Caco-2 (cell line): ENCODE measurements at regions not wholly inside any gene's neighbourhood (a gene's known extent, or its start where the extent isn't known, plus 50 kb on each side); places are given as distances from the start of the nearest gene placed in this dataset.

ENCODE experiments used
- BruUV-seq: library from RNA; stranded (reverse); fragments of 400-500 nt; replicated peaks from 2 replicates; lab custom pipeline; 2021; lab: Mats Ljungman, UMichigan
- CTCF ChIA-PET: fragments of 300-600 bp; sonication (Branson Sonifier 250); formaldehyde crosslinking; loops from one replicate; lab custom pipeline; 2022; ENCODE audit warnings: antibody characterized with exemption; lab: Charles Lee
- POLR2A ChIA-PET: fragments of 300-600 bp; sonication (Branson Sonifier 250); formaldehyde crosslinking; loops from one replicate; lab custom pipeline; 2022; ENCODE audit warnings: antibody characterized with exemption; lab: Charles Lee
- DNase-seq, 2 experiments: peaks; one replicate each; pipeline versions ENCODE4 v3.0.0 to v3.0.0-alpha.2; 2020 to 2022
- H3K27me3 ChIP-seq: replicated peaks from 2 replicates; pipeline ENCODE4 v1.6.0; 2011; ENCODE audit warnings: low read length; ENCODE audit not compliant: control insufficient read depth, insufficient read depth
- H3K36me3 ChIP-seq: 2 replicates; pipeline ENCODE4 v1.5.1; 2011; ENCODE audit warnings: low read length; ENCODE audit not compliant: control insufficient read depth, insufficient read depth
- H3K4me1 ChIP-seq: fragments of 250-450 bp; sonication (Bioruptor Pico); 2 replicates; pipeline ENCODE4 v1.5.1; 2020; ENCODE audit warnings: mild to moderate bottlenecking
- H3K4me3 ChIP-seq: 2 replicates; pipeline ENCODE4 v1.5.1; 2011; ENCODE audit warnings: low read depth, mild to moderate bottlenecking, control low read depth, low read length
- H3K9me3 ChIP-seq: fragments of 250-450 bp; sonication (Bioruptor Pico); 2 replicates; pipeline ENCODE4 v1.5.1; 2020; ENCODE audit warnings: mild to moderate bottlenecking, moderate library complexity
- H3K27ac Mint-ChIP-seq: one replicate; pipeline ENCODE4 v1.8.0; 2022; ENCODE audit warnings: mixed read lengths; ENCODE audit not compliant: unreplicated experiment
- H3K27me3 Mint-ChIP-seq: one replicate; pipeline ENCODE4 v1.8.0; 2022; ENCODE audit warnings: mixed read lengths; ENCODE audit not compliant: insufficient read depth, unreplicated experiment
- H3K36me3 Mint-ChIP-seq: one replicate; pipeline ENCODE4 v1.8.0; 2022; ENCODE audit warnings: mild to moderate bottlenecking, mixed read lengths; ENCODE audit not compliant: insufficient read depth, unreplicated experiment
- H3K4me1 Mint-ChIP-seq: one replicate; pipeline ENCODE4 v1.8.0; 2022; ENCODE audit warnings: low read depth, mixed read lengths; ENCODE audit not compliant: unreplicated experiment
- H3K4me3 Mint-ChIP-seq: one replicate; pipeline ENCODE4 v1.8.0; 2022; ENCODE audit warnings: mild to moderate bottlenecking, moderate library complexity, mixed read lengths; ENCODE audit not compliant: unreplicated experiment
- H3K9me3 Mint-ChIP-seq: one replicate; pipeline ENCODE4 v1.8.0; 2022; ENCODE audit warnings: mixed read lengths; ENCODE audit not compliant: unreplicated experiment
- CTCF ChIP-seq, 2 experiments: fragments of 200-600 bp in 1 of 2; IDR thresholded peaks; 1 replicate in 1 of 2; 2 replicates in 1 of 2; pipeline versions ENCODE4 v1.5.1 to v1.8.0; 2011 to 2022; ENCODE audit warnings: antibody characterized with exemption in 1 of 2, control low read depth in 1 of 2, inconsistent platforms in 1 of 2, low read depth in 1 of 2, low read length in 1 of 2, mild to moderate bottlenecking in 1 of 2, moderate library complexity in 1 of 2; ENCODE audit not compliant: insufficient read depth in 1 of 2, severe bottlenecking in 1 of 2, unreplicated experiment in 1 of 2
- intact Hi-C: fragments of 100-400 bp; cut with micrococcal nuclease; formaldehyde crosslinking; loops from one replicate; pipeline ENCODE4 v1.10.0; 2022; ENCODE audit not compliant: unreplicated experiment

DNA sequence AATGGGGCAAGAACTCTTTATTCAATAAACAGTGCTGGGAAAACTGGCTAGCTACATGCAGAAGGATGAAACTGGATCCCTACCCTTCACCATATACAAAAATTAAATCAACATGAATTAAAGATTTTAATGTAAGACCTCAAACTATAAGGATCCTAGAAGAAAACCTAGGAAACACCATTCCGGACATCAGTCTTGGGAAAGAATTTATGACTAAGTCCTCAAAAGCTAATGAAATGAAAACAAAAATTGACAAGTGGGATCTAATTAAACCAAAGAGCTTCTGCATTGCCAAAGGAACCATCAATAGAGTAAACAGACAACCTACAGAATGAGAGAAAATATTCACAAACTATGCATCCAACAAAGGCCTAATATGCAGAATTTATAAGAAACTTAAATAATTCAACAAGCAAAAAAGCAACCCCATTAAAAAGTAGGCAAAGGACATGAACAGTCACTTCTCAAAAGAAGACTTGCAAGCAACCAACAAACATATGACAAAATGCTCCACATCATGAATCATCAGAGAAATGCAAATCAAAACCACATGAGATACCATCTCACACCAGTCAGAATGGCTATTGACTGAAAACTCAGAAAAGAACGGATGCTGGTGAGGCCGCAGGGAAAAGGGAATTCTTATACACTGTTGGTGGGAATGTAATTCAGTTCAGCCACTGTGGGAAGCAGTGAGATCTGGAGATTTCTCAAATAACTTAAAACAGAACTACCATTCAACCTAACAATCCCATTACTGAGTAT lies 104.3 kb upstream of the MAP3K1 start:
- no peaks in the 10 kb centered on the region for H3K36me3 ChIP-seq
- Mint-ChIP-seq H3K36me3 (no peaks in the 10 kb centered on the region), H3K27me3 (no peaks in the 10 kb centered on the region), H3K27ac (no peak overlapping the region), H3K9me3 (peaks cover 9% of the 10 kb centered on the region), H3K4me3 (no peak overlapping the region), H3K4me1 (peaks cover 21% of the 10 kb centered on the region)
- peaks cover 14% of the 10 kb centered on the region for H3K4me1 ChIP-seq
- H3K27me3 ChIP-seq, result no peaks in the 10 kb centered on the region
- BruUV-seq, result no TSS peak
- no peaks in the 10 kb centered on the region for H3K9me3 ChIP-seq
- no peak for TF ChIP-seq CTCF (IDR thresholded peaks at IDR 0.05; ENCODE audit: insufficient read depth in 1 of 2, low read depth in 1 of 2, low read length in 1 of 2, severe bottlenecking in 1 of 2, unreplicated experiment in 1 of 2)
- DNase-seq, result no peak
- ChIA-PET CTCF (no interaction called here), POLR2A (no interaction called here)
- no peak overlapping the region for H3K4me3 ChIP-seq
- intact Hi-C loops, result no loop called here

DNA sequence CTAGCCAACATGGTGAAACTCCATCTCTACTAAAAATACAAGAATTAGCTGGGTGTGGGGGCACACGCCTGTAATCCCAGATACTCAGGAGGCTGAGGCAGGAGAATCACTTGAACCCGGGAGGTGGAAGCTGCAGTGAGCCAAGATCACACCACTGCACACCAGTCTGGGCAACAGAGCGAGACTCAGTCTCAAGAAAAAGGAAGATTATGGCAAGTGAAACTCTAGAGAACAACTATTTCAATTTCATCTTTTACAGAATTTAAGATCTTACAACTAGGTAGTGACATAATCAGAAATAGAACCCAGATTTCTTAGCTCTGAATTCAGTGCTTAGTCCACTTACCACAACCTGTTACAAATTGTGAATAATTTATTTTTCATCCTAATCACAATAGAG lies 108.8 kb upstream of the MAP3K1 start:
- Mint-ChIP-seq H3K36me3 (no peaks in the 10 kb centered on the region), H3K4me3 (no peak overlapping the region), H3K9me3 (no peaks in the 10 kb centered on the region), H3K4me1 (peaks cover 15% of the 10 kb centered on the region), H3K27ac (no peak overlapping the region), H3K27me3 (no peaks in the 10 kb centered on the region)
- ChIA-PET POLR2A (no interaction called here), CTCF (no interaction called here)
- Histone ChIP-seq H3K4me1 (no peaks in the 10 kb centered on the region), H3K9me3 (no peaks in the 10 kb centered on the region), H3K27me3 (no peaks in the 10 kb centered on the region), H3K4me3 (no peak overlapping the region), H3K36me3 (no peaks in the 10 kb centered on the region)
- TF ChIP-seq CTCF (IDR thresholded peaks at IDR 0.05; ENCODE audit: insufficient read depth in 1 of 2, low read depth in 1 of 2, low read length in 1 of 2, severe bottlenecking in 1 of 2, unreplicated experiment in 1 of 2), result no peak
- intact Hi-C loops, result no loop called here
- no peak for DNase-seq
- no TSS peak for BruUV-seq

- Mint-ChIP-seq H3K4me3 (no peak overlapping the region), H3K27me3 (no peaks in the 10 kb centered on the region), H3K27ac (no peak overlapping the region), H3K36me3 (no peaks in the 10 kb centered on the region), H3K9me3 (no peaks in the 10 kb centered on the region), H3K4me1 (peaks cover 15% of the 10 kb centered on the region)
- intact Hi-C loops, result no loop called here
- Histone ChIP-seq H3K4me1 (no peaks in the 10 kb centered on the region), H3K27me3 (no peaks in the 10 kb centered on the region), H3K4me3 (no peak overlapping the region), H3K9me3 (no peaks in the 10 kb centered on the region), H3K36me3 (no peaks in the 10 kb centered on the region)
- DNase-seq, result no peak
- no TSS peak for BruUV-seq
- TF ChIP-seq CTCF (IDR thresholded peaks at IDR 0.05; ENCODE audit: insufficient read depth in 1 of 2, low read depth in 1 of 2, low read length in 1 of 2, severe bottlenecking in 1 of 2, unreplicated experiment in 1 of 2), result no peak
- ChIA-PET CTCF (no interaction called here), POLR2A (no interaction called here)
Observed at GRCh38 chr5:56705217-56705616, 110.1 kb upstream of the MAP3K1 start.
